GM03348 (cell line): ENCODE measurements at regions not wholly inside any gene's neighbourhood (a gene's known extent, or its start where the extent isn't known, plus 50 kb on each side); places are given as distances from the start of the nearest gene placed in this dataset.
"Not testable (repeated sequence)": the region's sequence is repeated elsewhere in the genome, so short reads cannot be mapped to it uniquely, and the experiment has no call there.

Experiments
- DNase-seq: peaks from one replicate; pipeline ENCODE4 v3.0.0; 2012; ENCODE audit warnings: low spot score

GRCh38 chr13:37510441-37510840 is 88.1 kb downstream of the POSTN start:
- DNase-seq = no peak

GRCh38 chr13:37505531-37505930 is 93.0 kb downstream of the POSTN start:
- no peak for DNase-seq

- no peak for DNase-seq
Observed at GRCh38 chr13:37504251-37504650, 94.3 kb downstream of the POSTN start.

- DNase-seq = no peak
Observed at GRCh38 chr13:37503287-37503686, 95.3 kb downstream of the POSTN start.

GRCh38 chr13:37502303-37502993 is 96.1 kb downstream of the POSTN start:
- not testable (repeated sequence) for DNase-seq

- DNase-seq = no peak
Observed at GRCh38 chr13:37501187-37501586, 97.4 kb downstream of the POSTN start.

GRCh38 chr13:37495046-37495445 is 103.5 kb downstream of the POSTN start:
- no peak for DNase-seq

- DNase-seq = no peak
Observed at GRCh38 chr13:37493775-37494174, 104.8 kb downstream of the POSTN start.

- DNase-seq = peak; percentile 67
Observed at GRCh38 chr13:37492741-37493514, 105.6 kb downstream of the POSTN start.

GRCh38 chr13:37492075-37492474 is 106.5 kb downstream of the POSTN start:
- no peak for DNase-seq

- DNase-seq = no peak
Observed at GRCh38 chr13:37491661-37492060, 106.9 kb downstream of the POSTN start.

GRCh38 chr13:37490176-37490779 is 108.3 kb downstream of the POSTN start:
- DNase-seq = no peak

GRCh38 chr13:37488726-37489125 is 109.8 kb downstream of the POSTN start:
- no peak for DNase-seq

GRCh38 chr13:37486171-37486681 is 112.3 kb downstream of the POSTN start:
- DNase-seq = no peak

GRCh38 chr13:37485756-37486155 is 112.8 kb downstream of the POSTN start:
- no peak for DNase-seq

- no peak for DNase-seq
Observed at GRCh38 chr13:37484056-37484455, 114.5 kb downstream of the POSTN start.

GRCh38 chr13:37482331-37482730 is 116.2 kb downstream of the POSTN start:
- no peak for DNase-seq

GRCh38 chr13:37481885-37482227 is 116.7 kb downstream of the POSTN start:
- DNase-seq = no peak

GRCh38 chr13:37481011-37481884 is 117.3 kb downstream of the POSTN start:
- DNase-seq = no peak

GRCh38 chr13:37479916-37480315 is 118.7 kb downstream of the POSTN start:
- no peak for DNase-seq

GRCh38 chr13:37476874-37477273 is 121.7 kb downstream of the POSTN start:
- DNase-seq = peak; percentile 55

- DNase-seq = no peak
Observed at GRCh38 chr13:37475966-37476365, 122.6 kb downstream of the POSTN start.
